ENCODE measurements at regions not wholly inside any gene's neighbourhood (a gene's known extent, or its start where the extent isn't known, plus 50 kb on each side); places are given as distances from the start of the nearest gene placed in this dataset.

GRCh38 chr21:25424048-25424447 is 183.2 kb downstream of the MRPL39 start:
- no peak overlapping the region for H3K27ac ChIP-seq (ENCODE audit: low read length)
- no peak overlapping the region for H3K4me3 ChIP-seq (ENCODE audit: low read length)
- DNase-seq (no peak), ATAC-seq (no peak)
- H3K27me3 ChIP-seq (ENCODE audit: control insufficient read depth, insufficient read depth), result no peaks in the 10 kb centered on the region
- intact Hi-C loops (cut with DNase I), result loop anchor here in 1 of 4 donors (5.0 kb wide), 1 partner anchor 138 kb away; no protein-coding TSS in a partner anchor
- H3K9me3 ChIP-seq (ENCODE audit: control insufficient read depth, low read length), result no peaks in the 10 kb centered on the region
- H3K4me1 ChIP-seq (ENCODE audit: control insufficient read depth, insufficient read depth, low read length), result no peaks in the 10 kb centered on the region
- 81% methylated on average over 4 of the region's 4 CpGs for WGBS

- no peak overlapping the region for H3K27ac ChIP-seq (ENCODE audit: low read length)
- H3K4me3 ChIP-seq (ENCODE audit: low read length), result no peak overlapping the region
- ATAC-seq, result no peak
- intact Hi-C loops (cut with DNase I), result loop anchor here in 1 of 4 donors (5.0 kb wide), 1 partner anchor 139 kb away; no protein-coding TSS in a partner anchor
- DNase-seq, result no peak
- 79% methylated on average over 4 of the region's 4 CpGs for WGBS
- no peaks in the 10 kb centered on the region for H3K4me1 ChIP-seq (ENCODE audit: control insufficient read depth, insufficient read depth, low read length)
- H3K9me3 ChIP-seq (ENCODE audit: control insufficient read depth, low read length), result no peaks in the 10 kb centered on the region
- no peaks in the 10 kb centered on the region for H3K27me3 ChIP-seq (ENCODE audit: control insufficient read depth, insufficient read depth)
Measured at GRCh38 chr21:25422610-25423608, 184.4 kb downstream of the MRPL39 start.

GRCh38 chr21:25421321-25422028 is 185.8 kb downstream of the MRPL39 start:
- no peaks in the 10 kb centered on the region for H3K4me1 ChIP-seq (ENCODE audit: control insufficient read depth, insufficient read depth, low read length)
- ATAC-seq (peak; percentile 38 to 69), DNase-seq (peak in 1 of 3 donors; percentile 25)
- no peaks in the 10 kb centered on the region for H3K9me3 ChIP-seq (ENCODE audit: control insufficient read depth, low read length)
- intact Hi-C loops (cut with DNase I), result loop anchor here in 1 of 4 donors (5.0 kb wide), 1 partner anchor 141 kb away; no protein-coding TSS in a partner anchor
- H3K27ac ChIP-seq (ENCODE audit: low read length), result no peak overlapping the region
- whole genome bisulfite sequencing, result 14% methylated on average over 6 of the region's 6 CpGs
- no peaks in the 10 kb centered on the region for H3K27me3 ChIP-seq (ENCODE audit: control insufficient read depth, insufficient read depth)
- no peak overlapping the region for H3K4me3 ChIP-seq (ENCODE audit: low read length)

- Histone ChIP-seq H3K27me3 (ENCODE audit: control insufficient read depth, insufficient read depth) (no peaks in the 10 kb centered on the region), H3K4me3 (ENCODE audit: low read length) (no peak overlapping the region), H3K9me3 (ENCODE audit: control insufficient read depth, low read length) (no peaks in the 10 kb centered on the region), H3K4me1 (ENCODE audit: control insufficient read depth, insufficient read depth, low read length) (no peaks in the 10 kb centered on the region), H3K27ac (ENCODE audit: low read length) (no peak overlapping the region)
- 92% methylated on average over 4 of the region's 4 CpGs for WGBS
- intact Hi-C loops (cut with DNase I), result loop anchor here in 1 of 4 donors (5.0 kb wide), 1 partner anchor 141 kb away; no protein-coding TSS in a partner anchor
- ATAC-seq (no peak), DNase-seq (no peak)
Measured at GRCh38 chr21:25420831-25421230, 186.4 kb downstream of the MRPL39 start.

GRCh38 chr21:25416669-25417068 is 190.6 kb downstream of the MRPL39 start:
- Histone ChIP-seq H3K4me1 (ENCODE audit: control insufficient read depth, insufficient read depth, low read length) (no peaks in the 10 kb centered on the region), H3K27me3 (ENCODE audit: control insufficient read depth, insufficient read depth) (no peaks in the 10 kb centered on the region), H3K27ac (ENCODE audit: low read length) (no peak overlapping the region), H3K9me3 (ENCODE audit: control insufficient read depth, low read length) (no peaks in the 10 kb centered on the region), H3K4me3 (ENCODE audit: low read length) (no peak overlapping the region)
- intact Hi-C loops (cut with DNase I), result no loop called here
- ATAC-seq (no peak), DNase-seq (no peak)
- 66% methylated on average over 2 of the region's 2 CpGs for WGBS

DNA sequence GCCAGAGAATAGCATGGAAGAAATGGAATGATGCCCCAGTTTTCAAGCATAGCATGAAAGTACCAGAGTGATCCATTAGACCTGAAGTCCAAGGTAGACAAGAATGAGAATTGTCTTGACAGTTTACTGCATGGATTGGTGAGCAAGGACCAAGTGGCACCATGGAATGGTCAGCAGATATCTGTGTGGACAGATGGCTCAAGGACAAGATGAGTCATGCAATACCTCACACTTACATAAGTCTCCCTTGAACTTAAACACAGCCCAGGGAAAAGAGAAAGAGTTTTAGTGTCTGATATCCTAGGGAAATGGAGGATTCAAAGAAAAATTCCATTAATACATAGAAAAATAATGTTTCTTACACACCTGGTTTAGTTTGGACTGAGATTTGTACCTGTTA is 195.2 kb downstream of the MRPL39 start:
- Histone ChIP-seq H3K27ac (ENCODE audit: low read length) (no peak overlapping the region), H3K9me3 (ENCODE audit: control insufficient read depth, low read length) (no peaks in the 10 kb centered on the region), H3K4me3 (ENCODE audit: low read length) (no peak overlapping the region), H3K4me1 (ENCODE audit: control insufficient read depth, insufficient read depth, low read length) (no peaks in the 10 kb centered on the region), H3K27me3 (ENCODE audit: control insufficient read depth, insufficient read depth) (no peaks in the 10 kb centered on the region)
- intact Hi-C loops (cut with DNase I), result no loop called here
- DNase-seq (no peak), ATAC-seq (no peak)

GRCh38 chr21:25409978-25410377 is 197.3 kb downstream of the MRPL39 start:
- H3K4me3 ChIP-seq (ENCODE audit: low read length), result no peak overlapping the region
- no peaks in the 10 kb centered on the region for H3K4me1 ChIP-seq (ENCODE audit: control insufficient read depth, insufficient read depth, low read length)
- intact Hi-C loops (cut with DNase I), result no loop called here

GRCh38 chr21:25408666-25409065 is 198.6 kb downstream of the MRPL39 start:
- Histone ChIP-seq H3K4me1 (ENCODE audit: control insufficient read depth, insufficient read depth, low read length) (no peaks in the 10 kb centered on the region), H3K27me3 (ENCODE audit: control insufficient read depth, insufficient read depth) (no peaks in the 10 kb centered on the region), H3K4me3 (ENCODE audit: low read length) (no peak overlapping the region), H3K27ac (ENCODE audit: low read length) (no peak overlapping the region), H3K9me3 (ENCODE audit: control insufficient read depth, low read length) (no peaks in the 10 kb centered on the region)
- no peak for DNase-seq
- no peak for ATAC-seq
- intact Hi-C loops (cut with DNase I), result no loop called here
- 74% methylated on average over 5 of the region's 5 CpGs for WGBS

More at GRCh38 chr21:25409978-25410377, 197.3 kb downstream of the MRPL39 start:
- ATAC-seq, result no peak
- H3K27me3 ChIP-seq (ENCODE audit: control insufficient read depth, insufficient read depth), result no peaks in the 10 kb centered on the region
- no peak for DNase-seq
- H3K27ac ChIP-seq (ENCODE audit: low read length), result no peak overlapping the region
- H3K9me3 ChIP-seq (ENCODE audit: control insufficient read depth, low read length), result no peaks in the 10 kb centered on the region

DNA sequence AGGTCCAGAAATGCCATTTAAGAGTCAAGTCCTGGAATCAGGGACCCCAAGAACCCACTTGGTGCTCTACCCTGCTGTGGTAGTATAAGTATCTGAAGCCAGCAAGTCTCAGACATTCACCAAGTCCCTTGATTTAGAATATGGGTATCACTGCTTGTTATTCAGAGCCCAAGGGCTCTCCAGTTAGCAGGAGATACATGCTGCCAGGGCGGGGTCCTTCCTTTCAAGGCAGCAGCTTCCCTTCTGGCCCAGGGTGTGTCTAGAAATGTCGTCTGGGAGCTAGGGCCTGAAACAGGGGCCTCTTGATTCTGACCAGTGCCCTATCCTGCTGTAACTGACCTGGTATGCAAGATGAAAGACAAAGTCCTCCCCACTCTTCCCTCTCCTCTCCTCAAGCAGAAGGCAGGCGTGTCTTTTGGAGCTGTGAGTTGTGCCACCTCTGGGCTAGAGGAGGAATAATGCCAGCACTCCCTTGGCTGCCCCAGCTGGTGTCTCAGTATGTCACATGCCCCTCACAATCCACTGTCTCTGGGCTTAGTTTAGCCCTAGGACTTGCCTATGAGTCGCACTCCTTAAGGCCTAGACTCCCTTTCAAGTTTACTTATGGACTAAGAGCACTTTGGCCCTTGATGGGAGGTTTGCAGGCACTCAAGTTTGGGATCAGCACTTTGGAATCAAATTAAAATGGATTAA is 200.2 kb downstream of the MRPL39 start:
- Histone ChIP-seq H3K4me3 (ENCODE audit: low read length) (no peak overlapping the region), H3K27me3 (ENCODE audit: control insufficient read depth, insufficient read depth) (no peaks in the 10 kb centered on the region), H3K27ac (ENCODE audit: low read length) (no peak overlapping the region), H3K4me1 (ENCODE audit: control insufficient read depth, insufficient read depth, low read length) (no peaks in the 10 kb centered on the region), H3K9me3 (ENCODE audit: control insufficient read depth, low read length) (no peaks in the 10 kb centered on the region)
- DNase-seq (peak in 1 of 3 donors; percentile 18), ATAC-seq (no peak)
- intact Hi-C loops (cut with DNase I), result no loop called here
- 68% methylated on average over 4 of the region's 4 CpGs for WGBS

- DNase-seq (no peak), ATAC-seq (no peak)
- no peaks in the 10 kb centered on the region for H3K4me1 ChIP-seq (ENCODE audit: control insufficient read depth, insufficient read depth, low read length)
Measured at GRCh38 chr21:25405984-25406383, 201.3 kb downstream of the MRPL39 start.

More at GRCh38 chr21:25405984-25406383, 201.3 kb downstream of the MRPL39 start:
- intact Hi-C loops (cut with DNase I), result no loop called here
- H3K4me3 ChIP-seq (ENCODE audit: low read length), result no peak overlapping the region
- H3K9me3 ChIP-seq (ENCODE audit: control insufficient read depth, low read length), result no peaks in the 10 kb centered on the region
- no peaks in the 10 kb centered on the region for H3K27me3 ChIP-seq (ENCODE audit: control insufficient read depth, insufficient read depth)
- no peak overlapping the region for H3K27ac ChIP-seq (ENCODE audit: low read length)
